SK-N-SH (cell line): ENCODE measurements at regions not wholly inside any gene's neighbourhood (a gene's known extent, or its start where the extent isn't known, plus 50 kb on each side); places are given as distances from the start of the nearest gene placed in this dataset.

ENCODE experiments used
- CTCF ChIA-PET: fragments of 300-600, 350-600 bp; formaldehyde crosslinking; extraction: SDS; loops from one replicate; lab custom pipeline; 2021; lab: Yijun Ruan, JAX
- POLR2A ChIA-PET: fragments of 350-600 bp; sonication (Branson Sonifier 250); formaldehyde crosslinking; extraction: SDS; loops from one replicate; lab custom pipeline; 2020; ENCODE audit warnings: antibody characterized with exemption, inconsistent platforms; lab: Yijun Ruan, JAX
- DNase-seq: peaks from one replicate; pipeline ENCODE4 v3.0.0; 2012
- H2AFZ ChIP-seq: fragments of 200-600 bp; sonication (generic); 2 replicates; pipeline ENCODE4 v1.8.1; 2016; ENCODE audit warnings: antibody characterized with exemption, mild to moderate bottlenecking, low read depth
- H3F3A ChIP-seq: fragments of 200-600 bp; sonication (generic); replicated peaks from 2 replicates; pipeline ENCODE3; 2016; ENCODE audit warnings: antibody characterized with exemption, mild to moderate bottlenecking; ENCODE audit not compliant: insufficient read depth
- H3K27ac ChIP-seq, 2 experiments: fragments of 200-500 bp in 1 of 2; fragments of 200-600 bp in 1 of 2; sonication (Bioruptor generic) in 1 of 2; sonication (generic), shearing (Covaris generic) in 1 of 2; 2 replicates each; pipeline versions ENCODE4 v1.5.1 to v1.6.1; 2014 to 2016; ENCODE audit warnings: low read depth in 2 of 2, inconsistent platforms in 1 of 2, low read length in 1 of 2, mild to moderate bottlenecking in 1 of 2, mixed read lengths in 1 of 2
- H3K27me3 ChIP-seq: fragments of 200-600 bp; sonication (generic), shearing (Covaris generic); 2 replicates; pipeline ENCODE4 v1.6.1; 2016; ENCODE audit warnings: mixed run types; ENCODE audit not compliant: insufficient read depth
- H3K36me3 ChIP-seq, 2 experiments: fragments of 200-500 bp in 1 of 2; fragments of 200-600 bp in 1 of 2; sonication (Bioruptor generic) in 1 of 2; sonication (generic) in 1 of 2; replicated peaks in 1 of 2; 2 replicates each; pipeline versions ENCODE3 to v1.5.1; 2014 to 2016; ENCODE audit warnings: low read length in 1 of 2, mild to moderate bottlenecking in 1 of 2; ENCODE audit not compliant: insufficient read depth in 2 of 2, control insufficient read depth in 1 of 2
- H3K4me1 ChIP-seq, 2 experiments: fragments of 200-500 bp in 1 of 2; fragments of 200-600 bp in 1 of 2; sonication (Bioruptor generic) in 1 of 2; sonication (generic), shearing (Covaris generic) in 1 of 2; 2 replicates each; pipeline versions ENCODE4 v1.5.1 to v1.6.1; 2014 to 2016; ENCODE audit warnings: low read depth in 1 of 2, low read length in 1 of 2, mixed run types in 1 of 2; ENCODE audit not compliant: insufficient read depth in 2 of 2, control insufficient read depth in 1 of 2
- H3K4me2 ChIP-seq: fragments of 200-600 bp; sonication (generic), shearing (Covaris generic); 2 replicates; pipeline ENCODE4 v1.6.1; 2017; ENCODE audit warnings: mixed run types
- H3K4me3 ChIP-seq, 2 experiments: fragments of 200-500 bp in 1 of 2; fragments of 200-600 bp in 1 of 2; sonication (Bioruptor generic) in 1 of 2; sonication (generic), shearing (Covaris generic) in 1 of 2; 2 replicates each; pipeline versions ENCODE4 v1.5.1 to v1.8.1; 2014 to 2016; ENCODE audit warnings: low read depth in 2 of 2, inconsistent platforms in 1 of 2, low read length in 1 of 2, mild to moderate bottlenecking in 1 of 2, mixed read lengths in 1 of 2, moderate library complexity in 1 of 2
- H3K79me2 ChIP-seq: fragments of 200-600 bp; sonication (generic); 2 replicates; pipeline ENCODE4 v1.8.1; 2017; ENCODE audit warnings: mild to moderate bottlenecking; ENCODE audit not compliant: insufficient read depth
- H3K9ac ChIP-seq: fragments of 200-600 bp; sonication (generic); 2 replicates; pipeline ENCODE4 v1.6.1; 2017; ENCODE audit warnings: mixed run types
- H3K9me2 ChIP-seq: fragments of 200-600 bp; sonication (generic); 2 replicates; pipeline ENCODE4 v1.6.1; 2017; ENCODE audit warnings: mixed run types
- H3K9me3 ChIP-seq: fragments of 200-600 bp; sonication (generic); 2 replicates; pipeline ENCODE4 v1.6.1; 2017; ENCODE audit warnings: mixed run types, mild to moderate bottlenecking, moderate library complexity
- H4K20me1 ChIP-seq: fragments of 200-600 bp; sonication (generic); 2 replicates; pipeline ENCODE4 v1.6.1; 2017; ENCODE audit warnings: mild to moderate bottlenecking, mixed run types; ENCODE audit not compliant: insufficient read depth
- ELF1 ChIP-seq: IDR thresholded peaks from 2 replicates; pipeline ENCODE4 v1.4.0; 2012
- FOSL2 ChIP-seq: IDR thresholded peaks from 2 replicates; pipeline ENCODE4 v1.4.0; 2012; ENCODE audit warnings: low read depth, mild to moderate bottlenecking, moderate library complexity, borderline replicate concordance
- FOXM1 ChIP-seq: IDR thresholded peaks from 2 replicates; pipeline ENCODE4 v1.4.0; 2012; ENCODE audit warnings: low read depth, mild to moderate bottlenecking
- GATA2 ChIP-seq: sonication (generic); formaldehyde crosslinking; IDR thresholded peaks from 2 replicates; pipeline ENCODE4 v1.5.0; 2020; ENCODE audit warnings: mild to moderate bottlenecking, missing genetic modification reagents
- MEF2A ChIP-seq: IDR thresholded peaks from 2 replicates; pipeline ENCODE4 v1.4.0; 2012; ENCODE audit warnings: low read depth, borderline replicate concordance
- MXI1 ChIP-seq: IDR thresholded peaks from 2 replicates; pipeline ENCODE4 v1.6.1; 2012; ENCODE audit warnings: mild to moderate bottlenecking, low read depth, low read length, improper control_type of control experiment
- RAD21 ChIP-seq: IDR thresholded peaks from 2 replicates; pipeline ENCODE4 v1.6.1; 2012; ENCODE audit warnings: mild to moderate bottlenecking, low read length
- RFX5 ChIP-seq: IDR thresholded peaks from 2 replicates; pipeline ENCODE4 v1.6.1; 2012; ENCODE audit warnings: mild to moderate bottlenecking, improper control_type of control experiment, low read length
- SMC3 ChIP-seq: IDR thresholded peaks from 2 replicates; pipeline ENCODE4 v1.6.1; 2012; ENCODE audit warnings: low read depth, low read length, improper control_type of control experiment
- TCF12 ChIP-seq: IDR thresholded peaks from 2 replicates; pipeline ENCODE4 v1.4.0; 2012
- TEAD4 ChIP-seq: IDR thresholded peaks from 2 replicates; pipeline ENCODE4 v1.4.0; 2012; ENCODE audit warnings: mild to moderate bottlenecking, borderline replicate concordance; ENCODE audit not compliant: insufficient read depth
- WGBS: methylation state at CpG from one replicate; pipeline ENCODE4 v1.1.6; 2017; ENCODE audit warnings: low lambda C conversion rate; 5-methylcytosine and 5-hydroxymethylcytosine counted together
- TF ChIP-seq, protein P1 (sequence below): fragments of 150-350 bp; IDR thresholded peaks from 2 replicates; pipeline ENCODE4 v1.6.1; 2016; ENCODE audit warnings: mild to moderate bottlenecking, low read depth, low read length
- TF ChIP-seq, protein P2 (sequence below): IDR thresholded peaks from 2 replicates; pipeline ENCODE4 v1.4.0; 2012; ENCODE audit warnings: low read depth, borderline replicate concordance
- TF ChIP-seq, protein P3 (sequence below): IDR thresholded peaks from 2 replicates; pipeline ENCODE4 v1.4.0; 2012; ENCODE audit warnings: low read depth, borderline replicate concordance
- TF ChIP-seq, protein P4 (sequence below): fragments of 200-600 bp; sonication (generic); IDR thresholded peaks from 2 replicates; pipeline ENCODE4 v1.6.1; 2017; ENCODE audit warnings: antibody characterized with exemption, mild to moderate bottlenecking, moderate library complexity
- TF ChIP-seq, protein P5 (sequence below): fragments of 150-350 bp; IDR thresholded peaks from 2 replicates; pipeline ENCODE4 v1.6.1; 2017; ENCODE audit warnings: antibody characterized with exemption, low read length, low read depth, borderline replicate concordance

DNA sequence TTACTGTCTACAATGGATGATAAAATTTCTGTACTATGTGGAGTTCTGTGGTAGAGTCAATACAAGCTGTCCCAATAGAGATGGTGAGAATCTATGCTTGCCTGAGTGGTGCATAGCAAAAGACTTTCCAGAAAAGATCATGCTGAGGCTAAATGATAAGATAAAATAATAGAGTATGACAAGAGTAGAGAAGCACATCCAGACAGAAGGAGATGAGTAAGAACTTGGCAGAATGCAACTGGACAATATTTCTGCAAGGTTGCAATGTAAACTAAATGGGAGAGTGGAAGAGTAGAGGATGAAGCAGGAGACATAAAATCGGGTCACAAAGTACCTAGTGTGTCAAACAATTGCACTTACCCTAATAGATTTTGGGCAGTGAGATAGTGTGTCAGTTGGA is 347.6 kb downstream of the MDFIC start:
- Histone ChIP-seq H3K9ac (no peak overlapping the region), H3K27ac (no peak overlapping the region), H3K4me3 (no peak overlapping the region), H3K9me2 (no peaks in the 10 kb centered on the region), H3K4me1 (no peaks in the 10 kb centered on the region; a peak in 1 of 4 replicates), H3K4me2 (no peak overlapping the region), H4K20me1 (no peaks in the 10 kb centered on the region), H3K36me3 (no peaks in the 10 kb centered on the region), H3K79me2 (no peaks in the 10 kb centered on the region), H2AFZ (no peak overlapping the region), H3F3A (no peaks in the 10 kb centered on the region), H3K27me3 (peaks cover 5% of the 10 kb centered on the region; the same call in 1 of the 2 replicates), H3K9me3 (no peaks in the 10 kb centered on the region)
- 3% methylated on average over 1 of the region's 1 CpG for WGBS
- TF ChIP-seq, protein P1, sequence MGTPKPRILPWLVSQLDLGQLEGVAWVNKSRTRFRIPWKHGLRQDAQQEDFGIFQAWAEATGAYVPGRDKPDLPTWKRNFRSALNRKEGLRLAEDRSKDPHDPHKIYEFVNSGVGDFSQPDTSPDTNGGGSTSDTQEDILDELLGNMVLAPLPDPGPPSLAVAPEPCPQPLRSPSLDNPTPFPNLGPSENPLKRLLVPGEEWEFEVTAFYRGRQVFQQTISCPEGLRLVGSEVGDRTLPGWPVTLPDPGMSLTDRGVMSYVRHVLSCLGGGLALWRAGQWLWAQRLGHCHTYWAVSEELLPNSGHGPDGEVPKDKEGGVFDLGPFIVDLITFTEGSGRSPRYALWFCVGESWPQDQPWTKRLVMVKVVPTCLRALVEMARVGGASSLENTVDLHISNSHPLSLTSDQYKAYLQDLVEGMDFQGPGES = no peak
- no peak for TF ChIP-seq TEAD4
- TF ChIP-seq, protein P2, sequence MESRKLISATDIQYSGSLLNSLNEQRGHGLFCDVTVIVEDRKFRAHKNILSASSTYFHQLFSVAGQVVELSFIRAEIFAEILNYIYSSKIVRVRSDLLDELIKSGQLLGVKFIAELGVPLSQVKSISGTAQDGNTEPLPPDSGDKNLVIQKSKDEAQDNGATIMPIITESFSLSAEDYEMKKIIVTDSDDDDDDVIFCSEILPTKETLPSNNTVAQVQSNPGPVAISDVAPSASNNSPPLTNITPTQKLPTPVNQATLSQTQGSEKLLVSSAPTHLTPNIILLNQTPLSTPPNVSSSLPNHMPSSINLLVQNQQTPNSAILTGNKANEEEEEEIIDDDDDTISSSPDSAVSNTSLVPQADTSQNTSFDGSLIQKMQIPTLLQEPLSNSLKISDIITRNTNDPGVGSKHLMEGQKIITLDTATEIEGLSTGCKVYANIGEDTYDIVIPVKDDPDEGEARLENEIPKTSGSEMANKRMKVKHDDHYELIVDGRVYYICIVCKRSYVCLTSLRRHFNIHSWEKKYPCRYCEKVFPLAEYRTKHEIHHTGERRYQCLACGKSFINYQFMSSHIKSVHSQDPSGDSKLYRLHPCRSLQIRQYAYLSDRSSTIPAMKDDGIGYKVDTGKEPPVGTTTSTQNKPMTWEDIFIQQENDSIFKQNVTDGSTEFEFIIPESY = no peak
- TF ChIP-seq MEF2A = no peak
- TF ChIP-seq RAD21 = no peak
- TF ChIP-seq FOXM1 = no peak
- TF ChIP-seq, protein P3, sequence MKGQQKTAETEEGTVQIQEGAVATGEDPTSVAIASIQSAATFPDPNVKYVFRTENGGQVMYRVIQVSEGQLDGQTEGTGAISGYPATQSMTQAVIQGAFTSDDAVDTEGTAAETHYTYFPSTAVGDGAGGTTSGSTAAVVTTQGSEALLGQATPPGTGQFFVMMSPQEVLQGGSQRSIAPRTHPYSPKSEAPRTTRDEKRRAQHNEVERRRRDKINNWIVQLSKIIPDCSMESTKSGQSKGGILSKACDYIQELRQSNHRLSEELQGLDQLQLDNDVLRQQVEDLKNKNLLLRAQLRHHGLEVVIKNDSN = no peak
- no peak for TF ChIP-seq FOSL2
- no peak for TF ChIP-seq TCF12
- TF ChIP-seq, protein P4, sequence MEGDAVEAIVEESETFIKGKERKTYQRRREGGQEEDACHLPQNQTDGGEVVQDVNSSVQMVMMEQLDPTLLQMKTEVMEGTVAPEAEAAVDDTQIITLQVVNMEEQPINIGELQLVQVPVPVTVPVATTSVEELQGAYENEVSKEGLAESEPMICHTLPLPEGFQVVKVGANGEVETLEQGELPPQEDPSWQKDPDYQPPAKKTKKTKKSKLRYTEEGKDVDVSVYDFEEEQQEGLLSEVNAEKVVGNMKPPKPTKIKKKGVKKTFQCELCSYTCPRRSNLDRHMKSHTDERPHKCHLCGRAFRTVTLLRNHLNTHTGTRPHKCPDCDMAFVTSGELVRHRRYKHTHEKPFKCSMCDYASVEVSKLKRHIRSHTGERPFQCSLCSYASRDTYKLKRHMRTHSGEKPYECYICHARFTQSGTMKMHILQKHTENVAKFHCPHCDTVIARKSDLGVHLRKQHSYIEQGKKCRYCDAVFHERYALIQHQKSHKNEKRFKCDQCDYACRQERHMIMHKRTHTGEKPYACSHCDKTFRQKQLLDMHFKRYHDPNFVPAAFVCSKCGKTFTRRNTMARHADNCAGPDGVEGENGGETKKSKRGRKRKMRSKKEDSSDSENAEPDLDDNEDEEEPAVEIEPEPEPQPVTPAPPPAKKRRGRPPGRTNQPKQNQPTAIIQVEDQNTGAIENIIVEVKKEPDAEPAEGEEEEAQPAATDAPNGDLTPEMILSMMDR = no peak
- TF ChIP-seq ELF1 = no peak
- no peak for TF ChIP-seq SMC3
- TF ChIP-seq, protein P5, sequence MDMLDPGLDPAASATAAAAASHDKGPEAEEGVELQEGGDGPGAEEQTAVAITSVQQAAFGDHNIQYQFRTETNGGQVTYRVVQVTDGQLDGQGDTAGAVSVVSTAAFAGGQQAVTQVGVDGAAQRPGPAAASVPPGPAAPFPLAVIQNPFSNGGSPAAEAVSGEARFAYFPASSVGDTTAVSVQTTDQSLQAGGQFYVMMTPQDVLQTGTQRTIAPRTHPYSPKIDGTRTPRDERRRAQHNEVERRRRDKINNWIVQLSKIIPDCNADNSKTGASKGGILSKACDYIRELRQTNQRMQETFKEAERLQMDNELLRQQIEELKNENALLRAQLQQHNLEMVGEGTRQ = no peak
- no peak for TF ChIP-seq GATA2 (CRISPR knock-in tag)
- no peak for TF ChIP-seq RFX5
- TF ChIP-seq MXI1 = no peak
- ChIA-PET CTCF (no interaction called here), POLR2A (no interaction called here)
- no peak for DNase-seq
